HG03442 (cell line): ENCODE measurements at regions not wholly inside any gene's neighbourhood (a gene's known extent, or its start where the extent isn't known, plus 50 kb on each side); places are given as distances from the start of the nearest gene placed in this dataset.
"Not testable (repeated sequence)": the region's sequence is repeated elsewhere in the genome, so short reads cannot be mapped to it uniquely, and the experiment has no call there.

Experiments
- ATAC-seq: cut with Tn5 transposase; IDR thresholded peaks from one replicate; pipeline ENCODE4 v1.9.1; 2021; ENCODE audit warnings: mild to moderate bottlenecking, moderate library complexity; ENCODE audit not compliant: unreplicated experiment

GRCh38 chr2:215722986-215723630 is 287.2 kb upstream of the FN1 start:
- no peak for ATAC-seq

GRCh38 chr2:215722125-215722524 is 286.3 kb upstream of the FN1 start:
- ATAC-seq, result no peak

- ATAC-seq, result not testable (repeated sequence)
These were observed 285.6 kb upstream of the FN1 start for GRCh38 chr2:215721515-215721914.

GRCh38 chr2:215718890-215719289 is 283.0 kb upstream of the FN1 start:
- no peak for ATAC-seq

- no peak for ATAC-seq
These were observed 282.6 kb upstream of the FN1 start for GRCh38 chr2:215718436-215718835.

- ATAC-seq, result no peak
These were observed 281.9 kb upstream of the FN1 start for GRCh38 chr2:215717501-215718381.

GRCh38 chr2:215716956-215717355 is 281.1 kb upstream of the FN1 start:
- no peak for ATAC-seq

GRCh38 chr2:215712871-215713790 is 277.3 kb upstream of the FN1 start:
- no peak for ATAC-seq

GRCh38 chr2:215712219-215712868 is 276.5 kb upstream of the FN1 start:
- no peak for ATAC-seq

GRCh38 chr2:215711471-215712034 is 275.7 kb upstream of the FN1 start:
- ATAC-seq, result no peak

- ATAC-seq, result no peak
These were observed 271.7 kb upstream of the FN1 start for GRCh38 chr2:215707608-215708007.

GRCh38 chr2:215705771-215706361 is 270.0 kb upstream of the FN1 start:
- ATAC-seq, result no peak

- no peak for ATAC-seq
These were observed 269.4 kb upstream of the FN1 start for GRCh38 chr2:215705281-215705680.

- no peak for ATAC-seq
These were observed 266.4 kb upstream of the FN1 start for GRCh38 chr2:215702116-215702902.

- no peak for ATAC-seq
These were observed 264.1 kb upstream of the FN1 start for GRCh38 chr2:215699700-215700538.

- no peak for ATAC-seq
These were observed 263.1 kb upstream of the FN1 start for GRCh38 chr2:215699018-215699417.

- no peak for ATAC-seq
These were observed 262.7 kb upstream of the FN1 start for GRCh38 chr2:215698566-215698965.

- no peak for ATAC-seq
These were observed 261.6 kb upstream of the FN1 start for GRCh38 chr2:215697496-215697895.
